ENCODE measurements at regions not wholly inside any gene's neighbourhood (a gene's known extent, or its start where the extent isn't known, plus 50 kb on each side); places are given as distances from the start of the nearest gene placed in this dataset.

- TF ChIP-seq, protein P1, sequence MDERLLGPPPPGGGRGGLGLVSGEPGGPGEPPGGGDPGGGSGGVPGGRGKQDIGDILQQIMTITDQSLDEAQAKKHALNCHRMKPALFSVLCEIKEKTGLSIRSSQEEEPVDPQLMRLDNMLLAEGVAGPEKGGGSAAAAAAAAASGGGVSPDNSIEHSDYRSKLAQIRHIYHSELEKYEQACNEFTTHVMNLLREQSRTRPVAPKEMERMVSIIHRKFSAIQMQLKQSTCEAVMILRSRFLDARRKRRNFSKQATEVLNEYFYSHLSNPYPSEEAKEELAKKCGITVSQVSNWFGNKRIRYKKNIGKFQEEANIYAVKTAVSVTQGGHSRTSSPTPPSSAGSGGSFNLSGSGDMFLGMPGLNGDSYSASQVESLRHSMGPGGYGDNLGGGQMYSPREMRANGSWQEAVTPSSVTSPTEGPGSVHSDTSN (CRISPR knock-in tag; IDR thresholded peaks at IDR 0.05; ENCODE audit: low read depth), result no peak
- TF ChIP-seq, protein P1 (tag; conservative IDR thresholded peaks at IDR 0.05; ENCODE audit: low read depth), result 0 out of 2 replicates have a peak, but pooled peaks have one; percentile 4
- TF ChIP-seq TAL1 (IDR thresholded peaks at IDR 0.05) (peak; percentile 62), ARID2 (IDR thresholded peaks at IDR 0.05) (no peak), RBM39 (optimal IDR thresholded peaks at IDR 0.05; ENCODE audit: low read depth, low read length) (no peak), HMG20B (CRISPR knock-in tag; IDR thresholded peaks at IDR 0.05) (no peak), MTA2 (IDR thresholded peaks at IDR 0.05; ENCODE audit: low read depth) (0 out of 2 replicates have a peak, but pooled peaks have one; percentile 29), ZNF551 (CRISPR knock-in tag; IDR thresholded peaks at IDR 0.05) (no peak), NRF1 (conservative IDR thresholded peaks at IDR 0.05 in 1 of 2, IDR thresholded peaks at IDR 0.05 in 1 of 2) (no peak), ARID4B (CRISPR knock-in tag; IDR thresholded peaks at IDR 0.05) (no peak), HNRNPUL1 (IDR thresholded peaks at IDR 0.05; ENCODE audit: low read length) (no peak), SMAD3 (CRISPR knock-in tag; conservative IDR thresholded peaks at IDR 0.05) (no peak), CHD4 (IDR thresholded peaks at IDR 0.05; ENCODE audit: insufficient read depth, insufficient replicate concordance, low read depth, low read length, poor library complexity, severe bottlenecking) (no peak), ATF3 (IDR thresholded peaks at IDR 0.05) (peak; percentile 68), ATF3 (CRISPR knock-in tag; conservative IDR thresholded peaks at IDR 0.05) (no peak), MTF1 (CRISPR knock-in tag; IDR thresholded peaks at IDR 0.05; ENCODE audit: borderline replicate concordance) (no peak), TAF15 (IDR thresholded peaks at IDR 0.05; ENCODE audit: low read depth, low read length) (no peak)
- TF ChIP-seq, protein P2, sequence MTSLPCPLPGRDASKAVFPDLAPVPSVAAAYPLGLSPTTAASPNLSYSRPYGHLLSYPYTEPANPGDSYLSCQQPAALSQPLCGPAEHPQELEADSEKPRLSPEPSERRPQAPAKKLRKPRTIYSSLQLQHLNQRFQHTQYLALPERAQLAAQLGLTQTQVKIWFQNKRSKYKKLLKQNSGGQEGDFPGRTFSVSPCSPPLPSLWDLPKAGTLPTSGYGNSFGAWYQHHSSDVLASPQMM (CRISPR knock-in tag; IDR thresholded peaks at IDR 0.05), result no peak
- TF ChIP-seq, protein P3, sequence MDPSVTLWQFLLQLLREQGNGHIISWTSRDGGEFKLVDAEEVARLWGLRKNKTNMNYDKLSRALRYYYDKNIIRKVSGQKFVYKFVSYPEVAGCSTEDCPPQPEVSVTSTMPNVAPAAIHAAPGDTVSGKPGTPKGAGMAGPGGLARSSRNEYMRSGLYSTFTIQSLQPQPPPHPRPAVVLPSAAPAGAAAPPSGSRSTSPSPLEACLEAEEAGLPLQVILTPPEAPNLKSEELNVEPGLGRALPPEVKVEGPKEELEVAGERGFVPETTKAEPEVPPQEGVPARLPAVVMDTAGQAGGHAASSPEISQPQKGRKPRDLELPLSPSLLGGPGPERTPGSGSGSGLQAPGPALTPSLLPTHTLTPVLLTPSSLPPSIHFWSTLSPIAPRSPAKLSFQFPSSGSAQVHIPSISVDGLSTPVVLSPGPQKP (CRISPR knock-in tag; IDR thresholded peaks at IDR 0.05), result no peak
Observed at GRCh38 chr3:110528305-110529121, 543.1 kb upstream of the NECTIN3 start (continued).

Data from K562 (cell line).